ENCODE measurements at regions not wholly inside any gene's neighbourhood (a gene's known extent, or its start where the extent isn't known, plus 50 kb on each side); places are given as distances from the start of the nearest gene placed in this dataset.

- Mint-ChIP-seq H3K27ac (ENCODE audit: unreplicated experiment) (no peak overlapping the region), H3K4me1 (ENCODE audit: low read depth) (peaks cover 32% of the 10 kb centered on the region), H3K27me3 (ENCODE audit: low read depth) (no peaks in the 10 kb centered on the region), H3K36me3 (ENCODE audit: low read depth) (no peaks in the 10 kb centered on the region), H3K4me3 (ENCODE audit: unreplicated experiment) (no peak overlapping the region), H3K9me3 (ENCODE audit: low read depth) (peaks cover 7% of the 10 kb centered on the region)
- no peak for TF ChIP-seq CTCF (IDR thresholded peaks at IDR 0.05)
- no peak for DNase-seq (ENCODE audit: low spot score)
Measured at GRCh38 chr6:47147175-47147727, 105.1 kb upstream of the ADGRF1 start.

DNA sequence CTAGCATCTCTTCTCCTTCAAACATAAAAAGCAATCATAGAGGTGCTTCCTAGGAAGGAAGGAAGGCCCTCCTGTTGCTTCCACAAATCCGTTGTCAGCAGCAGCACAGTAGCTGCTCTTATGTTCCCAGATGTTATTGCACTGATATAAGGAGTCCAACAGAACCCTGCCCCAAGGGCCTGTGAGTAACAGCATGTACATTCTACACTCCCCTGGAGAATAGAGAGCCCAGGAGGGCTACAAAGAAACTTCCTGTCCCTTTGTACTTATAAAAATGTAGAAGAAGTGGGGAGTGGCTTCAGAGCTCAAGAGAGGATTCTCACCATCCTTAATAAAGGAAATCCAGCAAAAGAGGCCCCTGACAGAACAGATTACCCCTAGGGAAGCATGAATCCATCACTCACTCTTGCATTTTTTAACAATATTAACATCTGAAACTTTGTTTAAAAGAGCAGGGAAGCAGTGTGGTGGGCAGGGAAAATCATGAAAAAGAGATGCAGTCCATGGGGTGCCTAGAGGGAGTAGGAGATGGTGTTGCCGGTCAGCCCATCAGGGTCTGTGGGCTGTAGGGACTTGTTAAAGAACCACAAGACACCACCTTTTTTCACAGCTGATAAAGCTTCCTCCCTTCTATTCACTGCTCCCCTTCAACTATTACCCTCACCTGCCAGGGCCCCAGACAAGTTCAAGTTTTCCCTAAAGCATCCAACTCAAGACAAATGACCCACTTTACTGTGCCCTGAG lies 104.5 kb upstream of the ADGRF1 start:
- no peak overlapping the region for H3K27ac Mint-ChIP-seq (ENCODE audit: unreplicated experiment)
- TF ChIP-seq CTCF (IDR thresholded peaks at IDR 0.05) = no peak
- no peak for DNase-seq (ENCODE audit: low spot score)
- H3K4me1 Mint-ChIP-seq (ENCODE audit: low read depth) = peaks cover 32% of the 10 kb centered on the region
- no peaks in the 10 kb centered on the region for H3K36me3 Mint-ChIP-seq (ENCODE audit: low read depth)
- no peaks in the 10 kb centered on the region for H3K27me3 Mint-ChIP-seq (ENCODE audit: low read depth)
- H3K9me3 Mint-ChIP-seq (ENCODE audit: low read depth) = peaks cover 7% of the 10 kb centered on the region
- H3K4me3 Mint-ChIP-seq (ENCODE audit: unreplicated experiment) = no peak overlapping the region

- Mint-ChIP-seq H3K4me1 (ENCODE audit: low read depth) (peaks cover 32% of the 10 kb centered on the region), H3K9me3 (ENCODE audit: low read depth) (peaks cover 7% of the 10 kb centered on the region), H3K27me3 (ENCODE audit: low read depth) (no peaks in the 10 kb centered on the region), H3K27ac (ENCODE audit: unreplicated experiment) (no peak overlapping the region), H3K36me3 (ENCODE audit: low read depth) (no peaks in the 10 kb centered on the region), H3K4me3 (ENCODE audit: unreplicated experiment) (no peak overlapping the region)
- DNase-seq (ENCODE audit: low spot score) = no peak
- no peak for TF ChIP-seq CTCF (IDR thresholded peaks at IDR 0.05)
Measured at GRCh38 chr6:47145212-47145611, 103.1 kb upstream of the ADGRF1 start.

DNA sequence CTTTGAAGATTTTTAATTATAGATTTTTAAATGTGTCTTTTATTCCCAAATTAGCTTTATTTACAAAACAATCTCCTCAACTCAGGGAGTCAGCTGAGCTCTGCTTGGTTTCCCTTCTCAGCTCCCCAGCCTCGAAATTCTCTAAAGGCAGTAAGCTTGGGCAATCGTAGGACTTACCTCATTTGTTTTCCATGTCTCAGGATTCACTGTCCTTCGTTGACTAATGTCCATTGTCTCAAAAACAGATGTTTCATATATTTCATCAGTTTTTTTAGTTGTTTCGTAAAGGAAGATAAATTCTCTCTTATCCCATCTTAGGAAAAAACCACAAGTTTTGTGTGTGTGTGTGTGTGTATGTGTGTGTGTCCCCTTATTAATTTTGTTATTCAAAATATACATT lies 102.2 kb upstream of the ADGRF1 start:
- Mint-ChIP-seq H3K27me3 (ENCODE audit: low read depth) (no peaks in the 10 kb centered on the region), H3K9me3 (ENCODE audit: low read depth) (peaks cover 7% of the 10 kb centered on the region), H3K36me3 (ENCODE audit: low read depth) (no peaks in the 10 kb centered on the region), H3K4me3 (ENCODE audit: unreplicated experiment) (no peak overlapping the region), H3K27ac (ENCODE audit: unreplicated experiment) (no peak overlapping the region), H3K4me1 (ENCODE audit: low read depth) (peaks cover 32% of the 10 kb centered on the region)
- no peak for TF ChIP-seq CTCF (IDR thresholded peaks at IDR 0.05)
- no peak for DNase-seq (ENCODE audit: low spot score)

GRCh38 chr6:47141963-47142362 lies 99.8 kb upstream of the ADGRF1 start:
- H3K36me3 Mint-ChIP-seq (ENCODE audit: low read depth) = no peaks in the 10 kb centered on the region
- H3K27me3 Mint-ChIP-seq (ENCODE audit: low read depth) = no peaks in the 10 kb centered on the region
- H3K27ac Mint-ChIP-seq (ENCODE audit: unreplicated experiment) = no peak overlapping the region
- TF ChIP-seq CTCF (IDR thresholded peaks at IDR 0.05) = no peak
- H3K4me1 Mint-ChIP-seq (ENCODE audit: low read depth) = peaks cover 20% of the 10 kb centered on the region
- no peak for DNase-seq (ENCODE audit: low spot score)
- H3K4me3 Mint-ChIP-seq (ENCODE audit: unreplicated experiment) = no peak overlapping the region
- H3K9me3 Mint-ChIP-seq (ENCODE audit: low read depth) = peaks cover 7% of the 10 kb centered on the region

All from chondrocyte (in vitro differentiated cells).